Fibroblast of skin of abdomen (primary cell): ENCODE measurements at regions not wholly inside any gene's neighbourhood (a gene's known extent, or its start where the extent isn't known, plus 50 kb on each side); places are given as distances from the start of the nearest gene placed in this dataset.
A peak's percentile ranks its signal among the peaks of the same experiment; 100 is the strongest.
"Not testable (repeated sequence)": the region's sequence is repeated elsewhere in the genome, so short reads cannot be mapped to it uniquely, and the experiment has no call there.

Source experiments
- DNase-seq: peaks from one replicate; pipeline ENCODE4 v3.0.0-alpha.2; 2013

DNA sequence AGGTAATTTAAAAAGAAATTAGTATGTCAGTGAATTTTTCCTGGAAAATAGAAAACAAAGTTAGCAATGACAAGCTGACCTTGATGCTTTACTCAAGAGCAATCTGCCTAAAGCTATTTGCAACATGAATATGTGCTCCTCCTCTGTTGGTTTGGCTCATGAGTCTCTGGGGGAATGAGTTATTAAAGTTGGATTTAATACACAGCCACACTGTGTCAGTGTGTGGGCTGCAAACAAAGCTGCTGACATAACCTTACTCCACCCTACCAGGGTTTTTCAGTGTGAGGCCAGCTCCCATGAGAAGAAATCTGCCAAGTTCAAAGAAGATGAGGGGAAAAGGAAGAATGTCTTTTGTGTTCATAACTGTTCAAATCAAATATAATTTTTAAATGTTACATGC is 280.5 kb downstream of the TLL1 start:
- no peak for DNase-seq

DNA sequence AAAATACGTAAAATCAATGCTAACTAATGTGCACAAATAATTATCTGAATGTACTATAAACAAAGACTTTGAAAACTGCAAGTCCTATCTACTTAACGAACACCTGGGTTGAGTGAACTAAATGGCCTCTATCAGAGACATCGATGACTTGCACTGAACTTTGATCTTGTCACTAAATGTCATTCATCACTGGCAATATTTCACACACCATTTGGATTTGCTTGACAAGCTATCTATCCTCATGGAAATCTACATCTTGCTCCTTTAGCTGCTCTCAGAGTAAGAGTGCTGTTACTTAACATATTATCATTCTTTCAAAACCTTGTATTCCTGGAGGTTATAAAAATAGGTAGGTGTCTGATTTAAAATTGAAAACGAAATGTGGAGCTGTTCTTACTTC is 289.3 kb downstream of the TLL1 start:
- DNase-seq, result no peak

DNA sequence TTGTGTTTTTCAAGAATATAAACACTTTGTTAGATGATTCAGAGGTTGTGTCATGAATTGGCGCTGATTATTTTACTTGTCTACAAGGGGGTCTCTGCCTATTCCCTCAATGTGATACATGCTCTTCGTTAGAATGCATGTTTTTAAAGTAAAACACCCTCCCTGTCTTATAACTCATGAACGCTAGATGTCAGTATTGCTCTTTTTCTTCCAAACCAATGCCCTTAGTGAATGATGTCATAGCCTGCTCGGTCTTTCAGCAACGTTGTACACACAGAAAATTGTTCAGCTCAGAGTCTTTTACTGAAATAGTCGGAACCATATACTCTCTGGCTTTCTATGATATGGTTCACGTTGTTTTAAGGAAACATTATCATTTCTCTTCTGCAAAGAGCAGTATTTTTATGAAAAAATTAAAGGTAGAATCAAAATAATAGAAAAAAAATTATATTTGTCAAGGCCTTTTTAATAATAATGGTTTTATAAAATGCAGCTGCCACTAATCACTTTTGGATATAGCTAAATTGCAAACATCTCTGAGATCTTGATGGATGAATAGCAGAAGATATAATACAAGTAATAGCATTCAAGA is 292.9 kb downstream of the TLL1 start:
- peak; percentile 70 for DNase-seq

DNA sequence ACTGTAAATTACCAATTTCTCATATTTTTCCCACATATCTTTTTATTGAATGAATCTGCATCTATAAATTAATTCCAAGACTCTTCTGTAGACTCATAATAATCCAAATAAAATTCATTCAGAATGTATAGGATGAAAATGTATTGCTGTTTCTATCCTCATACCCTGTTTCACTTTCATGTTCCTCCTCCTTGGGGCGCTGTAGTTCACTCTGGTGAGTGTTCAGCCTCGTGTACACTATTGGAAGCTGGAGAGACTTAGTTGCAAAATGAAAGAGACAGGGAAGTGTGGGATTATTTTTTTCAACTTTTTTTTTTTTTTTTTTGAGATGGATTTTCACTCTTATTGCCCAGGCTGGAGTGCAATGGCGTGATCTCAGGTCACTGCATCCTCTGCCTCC is 296.1 kb downstream of the TLL1 start:
- DNase-seq, result peak; percentile 18

DNA sequence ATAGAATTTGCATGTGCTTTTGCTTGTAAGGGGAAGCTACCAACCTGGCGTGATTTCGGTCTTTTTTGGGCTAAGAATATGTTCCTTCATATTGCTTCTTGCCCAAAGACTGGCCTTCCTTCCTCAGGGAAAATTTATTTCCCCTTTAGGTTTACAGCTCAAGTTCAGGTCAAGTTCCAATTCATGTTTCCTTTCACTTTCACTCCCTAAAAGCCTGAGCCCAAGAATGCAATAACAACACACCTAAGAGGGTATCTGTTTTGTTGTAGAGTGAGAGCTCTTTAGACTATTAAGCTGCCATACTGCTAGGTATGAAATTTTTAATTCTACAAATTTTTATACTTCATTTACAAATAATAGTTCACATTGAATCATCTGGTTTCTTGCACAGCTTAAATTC is 299.6 kb downstream of the TLL1 start:
- no peak for DNase-seq

DNA sequence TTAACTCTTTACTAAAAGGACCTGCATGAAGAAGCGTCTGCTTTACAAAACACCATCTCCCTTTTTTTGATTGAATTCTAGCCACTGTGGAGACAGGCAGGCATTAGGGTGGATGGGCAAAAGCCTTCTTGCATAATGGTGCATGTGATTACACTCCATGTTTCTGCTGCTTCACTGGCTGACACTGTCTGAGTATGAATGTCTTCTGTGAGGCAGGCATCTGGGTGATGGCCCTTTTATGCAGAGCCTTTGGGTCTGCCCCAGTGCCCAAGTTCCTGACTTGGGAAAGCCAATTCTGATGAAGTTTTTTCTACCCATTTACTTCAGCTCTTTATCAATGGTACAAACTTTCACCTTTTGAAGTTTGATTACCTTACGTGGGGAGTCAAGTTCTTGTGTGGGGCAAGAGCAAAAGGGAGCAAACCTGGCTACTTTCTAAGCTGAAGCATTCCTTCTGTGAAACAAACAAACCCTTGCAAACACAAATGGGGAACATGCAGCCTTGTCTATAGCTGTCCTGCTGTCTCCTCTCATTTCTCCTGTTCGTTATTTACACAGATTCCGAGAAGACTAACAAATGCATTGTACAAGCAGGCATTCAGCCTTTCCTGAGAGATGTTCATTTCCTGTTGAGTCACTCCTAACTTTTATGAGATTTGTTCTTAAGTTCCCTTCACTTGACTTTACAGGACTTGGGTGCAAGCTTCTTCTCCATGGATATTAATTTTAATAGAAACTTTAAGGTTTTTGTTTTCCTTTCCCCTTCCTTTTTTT is 301.9 kb downstream of the TLL1 start:
- DNase-seq, result peak; percentile 5

DNA sequence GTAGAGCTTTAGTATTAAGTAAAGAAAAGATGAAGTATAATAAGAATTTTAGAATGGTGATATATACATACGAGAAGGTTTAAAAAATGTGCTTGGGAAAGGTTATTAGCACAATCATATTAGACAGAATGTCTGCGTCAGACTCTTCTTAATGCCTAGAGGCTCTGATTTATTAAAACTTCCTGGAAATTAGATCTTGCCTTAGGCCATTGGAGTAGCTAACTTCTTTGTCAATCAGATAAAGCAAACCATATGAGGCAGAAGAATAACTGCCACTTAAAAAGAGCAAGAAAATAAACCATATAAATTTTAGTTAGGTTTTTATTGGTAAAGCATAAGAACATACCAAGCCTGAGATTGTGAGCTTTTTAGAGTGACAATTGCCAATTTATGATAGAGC is 309.1 kb downstream of the TLL1 start:
- DNase-seq, result no peak

DNA sequence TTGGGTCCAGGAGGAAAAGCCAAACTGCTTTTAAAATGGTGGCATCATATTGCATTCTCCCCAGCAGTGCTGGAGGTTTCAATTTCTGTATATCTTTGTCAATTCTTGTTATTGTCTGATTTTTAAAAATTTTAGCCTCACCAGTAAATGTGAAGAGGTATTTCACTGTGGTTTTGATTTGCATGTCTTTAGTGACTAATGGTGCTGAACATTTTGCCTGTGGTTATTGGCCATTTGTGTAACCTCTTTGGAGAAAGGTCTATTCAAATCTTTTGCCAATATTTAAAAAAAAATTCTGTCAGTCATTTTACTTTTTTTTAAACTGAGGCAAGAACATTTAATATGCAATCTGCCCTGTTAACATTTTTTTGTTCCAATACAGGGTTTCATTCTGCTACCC is 322.1 kb downstream of the TLL1 start:
- DNase-seq, result no peak

DNA sequence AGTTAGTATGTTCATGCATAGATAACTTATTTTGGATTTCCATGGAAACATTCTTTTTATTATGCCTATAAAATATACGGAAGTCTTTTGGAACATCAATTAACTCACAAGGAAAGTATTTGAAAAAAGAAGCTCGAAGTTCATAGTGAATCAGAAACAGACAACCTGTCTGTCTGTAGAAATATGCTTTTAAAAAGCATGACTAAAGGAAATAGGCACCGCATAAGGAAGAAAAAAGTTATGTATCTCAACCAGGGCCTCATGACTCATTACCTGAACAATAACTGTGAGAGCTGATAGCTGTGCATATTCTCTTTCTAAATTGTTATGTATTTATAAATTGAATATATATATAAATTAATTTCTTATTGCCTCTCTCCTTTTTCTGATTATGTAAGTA is 324.1 kb downstream of the TLL1 start:
- no peak for DNase-seq

DNA sequence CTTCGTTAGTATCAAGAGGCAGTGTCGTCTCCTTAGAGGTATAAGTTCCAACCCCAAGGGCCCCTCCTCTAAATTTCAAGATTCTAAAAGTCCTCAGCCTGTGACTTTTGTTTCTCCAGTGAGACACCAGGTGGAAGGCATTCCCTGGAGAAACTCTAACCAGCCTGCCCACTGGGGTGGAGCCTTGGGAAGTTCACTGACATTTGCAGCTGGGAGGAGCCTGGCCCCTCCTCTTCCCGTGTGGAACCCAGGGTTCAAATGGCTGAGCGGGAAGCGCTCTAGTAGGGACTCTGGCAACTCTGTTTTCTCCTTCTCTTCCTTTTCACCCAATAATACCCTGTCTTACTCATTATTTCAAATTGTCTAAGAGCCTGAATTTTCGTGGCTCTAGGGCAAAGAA is 325.0 kb downstream of the TLL1 start:
- DNase-seq, result no peak

DNA sequence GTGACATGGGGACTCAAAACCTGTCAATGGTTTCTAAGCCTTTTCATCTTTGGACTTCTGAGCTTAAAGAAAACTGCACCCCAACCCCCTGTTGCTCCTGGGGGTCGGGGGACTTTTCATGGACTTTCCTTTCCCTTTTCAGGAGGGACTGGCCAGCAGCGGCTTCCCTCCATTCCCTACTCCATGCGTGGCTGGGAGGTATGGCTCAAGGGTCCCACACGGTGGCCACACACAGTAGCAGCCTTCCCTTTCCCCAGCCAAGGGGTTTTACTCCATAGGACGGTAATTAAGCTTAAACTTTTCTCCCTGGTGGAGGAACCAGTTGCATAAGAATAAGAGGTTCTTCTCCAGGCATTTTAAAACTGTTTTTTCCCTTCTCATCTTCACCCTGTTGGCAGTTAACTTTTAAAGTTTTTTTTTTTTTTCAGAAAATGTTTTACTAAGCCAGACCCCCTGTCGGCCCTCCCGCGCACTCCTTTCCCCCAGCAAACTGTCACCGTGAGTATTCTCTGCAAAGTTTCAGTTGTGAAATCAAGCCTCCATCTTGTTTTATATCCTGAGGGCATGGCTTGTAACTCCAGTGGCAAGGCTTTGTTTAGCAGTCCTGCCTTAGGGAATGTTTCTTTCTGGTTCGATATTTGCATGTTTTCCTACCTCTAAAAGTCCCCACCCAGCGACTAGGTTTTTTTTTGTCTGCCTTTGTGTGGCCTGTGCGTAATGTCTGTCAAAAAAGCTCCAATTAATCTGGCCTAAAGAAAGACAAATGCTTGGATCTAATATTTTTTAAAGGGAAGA is 325.7 kb downstream of the TLL1 start:
- DNase-seq, result no peak

DNA sequence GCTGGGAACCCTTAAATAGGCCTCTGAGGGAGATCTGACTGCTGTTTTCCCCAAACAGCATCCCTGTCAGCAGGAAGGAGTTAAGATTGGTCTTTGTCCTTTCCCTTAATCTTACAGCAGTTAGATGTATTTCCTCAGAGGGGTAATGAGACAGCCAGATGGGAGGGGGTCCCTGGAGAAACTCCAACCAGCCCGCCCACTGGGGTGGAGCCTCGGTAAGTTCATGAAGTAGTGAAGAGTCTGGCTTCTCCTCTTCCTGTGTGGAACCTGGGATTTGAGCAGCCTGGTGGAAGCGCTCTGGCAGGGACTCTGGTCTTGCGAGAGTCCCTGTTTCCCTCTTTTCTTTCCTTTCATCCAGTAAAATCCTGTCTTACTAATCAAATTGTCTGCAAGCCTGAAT is 330.0 kb downstream of the TLL1 start:
- DNase-seq, result no peak

DNA sequence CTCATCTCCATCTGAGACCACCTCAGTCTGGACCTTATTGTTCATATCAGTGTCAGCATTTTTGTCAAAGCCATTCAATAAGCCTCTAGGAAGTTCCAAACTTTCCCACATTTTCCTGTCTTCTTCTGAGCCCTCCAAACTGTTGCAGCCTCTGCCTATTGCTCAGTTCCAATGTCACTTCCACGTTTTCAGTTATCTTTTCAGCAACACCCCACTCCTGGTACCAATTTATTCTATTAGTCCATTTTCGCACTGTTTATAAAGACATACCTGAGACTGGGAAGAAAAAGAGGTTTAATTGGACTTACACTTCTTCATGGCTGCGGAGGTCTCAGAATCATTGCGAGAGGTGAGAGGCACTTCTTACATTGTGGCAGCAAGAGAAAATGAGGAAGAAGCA is 339.3 kb downstream of the TLL1 start:
- not testable (repeated sequence) for DNase-seq

DNA sequence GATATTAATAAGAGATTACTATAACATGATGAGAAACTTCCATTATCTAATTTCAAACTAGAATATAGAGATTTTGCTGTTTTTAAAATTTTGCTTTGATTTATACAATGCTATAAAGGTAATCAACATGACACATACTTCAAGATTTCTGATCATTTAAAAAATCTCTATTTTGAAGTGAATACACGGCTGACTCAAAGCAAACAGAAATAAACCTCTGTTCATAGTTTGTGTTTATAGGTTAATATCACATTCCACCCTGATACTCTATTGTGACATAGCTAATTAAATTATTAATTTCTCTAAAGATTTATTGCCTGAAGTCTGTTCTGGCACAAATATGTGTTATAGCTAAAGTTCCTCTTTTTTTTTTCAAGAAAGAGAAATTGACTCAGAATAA is 349.2 kb downstream of the TLL1 start:
- no peak for DNase-seq

DNA sequence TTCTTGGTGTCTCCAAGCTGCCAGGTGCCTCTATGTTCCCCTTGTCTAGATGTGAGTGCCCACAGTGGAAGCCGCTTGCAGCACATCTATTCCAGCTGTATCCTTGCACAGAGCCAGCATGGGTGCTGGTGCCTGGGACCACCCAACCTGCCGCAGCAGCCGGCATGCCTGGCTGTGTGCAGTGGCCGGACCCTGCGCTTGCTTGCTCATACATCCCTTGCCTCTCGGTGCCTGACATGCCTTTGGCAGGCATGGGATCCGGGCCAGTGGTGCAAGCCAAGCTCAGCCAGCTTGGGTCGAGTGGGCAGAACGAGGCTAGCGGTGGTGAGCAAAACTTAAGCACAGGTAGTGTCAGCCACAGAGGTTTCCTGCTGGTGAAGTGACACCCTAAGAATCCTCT is 355.1 kb downstream of the TLL1 start:
- no peak for DNase-seq

DNA sequence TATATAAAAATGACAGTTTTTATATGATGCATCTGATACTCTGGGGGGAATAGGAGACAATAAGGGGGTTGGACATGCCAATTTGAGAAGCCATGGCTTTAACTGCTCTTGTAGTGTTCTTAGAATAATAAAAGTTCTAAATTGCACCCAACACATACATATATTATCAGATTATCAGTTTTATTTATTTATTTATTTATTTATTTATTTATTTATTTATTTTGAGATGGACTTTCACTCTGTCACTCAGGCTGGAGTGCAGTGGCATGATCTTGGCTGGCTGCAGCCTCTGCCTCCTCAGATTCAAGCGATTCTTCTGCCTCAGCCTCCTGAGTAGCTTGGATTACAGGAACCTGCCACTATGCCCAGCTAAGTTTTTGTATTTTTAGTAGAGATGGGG is 356.8 kb downstream of the TLL1 start:
- DNase-seq, result no peak

DNA sequence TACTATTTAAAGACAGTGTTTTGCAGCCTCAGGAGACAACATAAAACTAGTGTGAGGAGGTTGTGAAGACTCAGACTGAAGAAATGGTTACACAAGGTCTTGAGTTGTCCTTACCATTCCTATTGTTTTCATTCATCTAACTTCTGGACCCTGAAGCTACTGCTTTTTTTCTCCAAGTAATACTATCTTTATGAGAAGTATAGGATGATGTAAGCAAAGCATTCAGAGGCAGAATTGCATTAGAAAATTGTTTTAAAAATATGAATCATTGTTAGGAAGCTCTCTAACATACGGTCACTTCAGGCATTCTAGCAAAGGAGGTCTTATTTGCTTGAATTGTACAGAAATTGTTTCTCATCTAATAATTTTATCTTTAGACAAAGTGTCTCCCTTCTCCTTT is 357.8 kb downstream of the TLL1 start:
- no peak for DNase-seq

DNA sequence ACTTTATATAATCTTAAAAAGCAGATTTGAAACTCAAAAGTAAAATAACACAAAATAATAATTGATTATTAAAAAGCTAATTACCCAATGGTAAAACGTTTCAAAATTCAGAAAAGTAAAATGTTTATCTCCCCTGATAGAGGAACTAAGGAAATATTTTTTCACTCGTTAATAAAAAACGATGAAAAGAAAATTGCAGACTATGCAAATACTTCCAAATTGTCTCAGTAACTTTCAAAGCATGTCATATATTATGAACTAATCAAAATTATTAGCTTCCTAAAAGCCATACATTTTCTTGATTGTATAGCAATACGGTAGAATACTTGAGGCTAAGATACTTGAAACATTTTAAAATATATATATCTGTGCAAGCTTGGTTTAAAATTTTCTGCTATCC is 366.3 kb downstream of the TLL1 start:
- DNase-seq, result no peak

DNA sequence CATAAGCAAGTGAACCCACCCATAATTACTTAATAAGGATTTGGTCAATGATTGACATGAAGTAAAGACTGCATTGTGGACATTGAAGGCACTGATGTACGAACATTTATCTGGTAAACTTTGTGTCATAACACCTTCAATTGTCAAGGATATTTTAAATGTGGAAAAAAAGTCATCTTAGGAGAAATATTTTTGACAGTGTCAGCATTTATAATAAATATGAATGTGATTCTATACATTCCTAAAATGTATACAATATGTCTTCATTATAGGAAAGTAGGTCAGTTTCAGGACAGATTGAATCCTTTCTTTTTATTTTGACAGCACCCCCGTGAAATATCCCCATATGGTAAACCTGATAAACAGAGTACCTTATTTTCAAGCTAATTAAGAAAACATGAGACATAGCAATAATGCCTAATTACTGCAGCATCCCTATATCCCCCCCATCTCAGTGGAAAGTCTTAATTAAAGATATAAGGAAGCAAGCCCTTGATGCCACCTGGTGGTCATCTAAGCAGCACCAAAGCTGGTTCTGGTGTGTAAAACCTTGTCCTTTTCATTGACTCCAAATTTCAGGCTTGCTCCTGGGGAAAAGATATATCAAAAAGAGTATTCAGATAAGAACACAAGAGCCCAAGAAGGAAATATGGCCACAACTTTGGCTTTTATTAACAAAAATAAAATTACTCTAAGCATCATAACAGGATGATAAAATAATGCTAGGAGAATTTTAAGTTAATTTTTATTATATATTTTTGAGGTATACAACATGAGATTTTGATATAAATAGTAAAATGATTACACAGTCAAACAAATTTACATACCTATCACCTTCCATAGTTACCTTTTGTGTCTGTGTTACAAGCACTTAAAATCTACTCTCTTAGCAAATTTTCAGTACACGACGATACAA is 379.7 kb downstream of the TLL1 start:
- peak; percentile 4 for DNase-seq

DNA sequence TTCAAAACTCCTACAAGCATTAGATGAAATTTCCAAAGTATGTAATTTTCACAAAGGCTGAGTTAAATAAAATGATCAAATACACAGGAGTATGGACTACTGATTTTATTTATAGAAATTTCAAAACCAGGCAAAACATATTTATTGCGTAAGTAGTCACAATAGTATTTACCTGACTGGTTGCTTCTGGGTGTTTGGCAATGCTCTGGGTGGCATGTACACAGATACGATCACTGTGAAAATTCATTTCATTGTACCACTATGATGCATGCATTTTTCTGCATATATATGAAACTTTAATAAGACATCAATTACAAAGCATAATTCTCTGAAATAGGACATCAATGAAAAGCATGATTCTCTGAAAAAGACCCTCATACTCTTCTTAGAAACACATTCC is 384.2 kb downstream of the TLL1 start:
- no peak for DNase-seq

DNA sequence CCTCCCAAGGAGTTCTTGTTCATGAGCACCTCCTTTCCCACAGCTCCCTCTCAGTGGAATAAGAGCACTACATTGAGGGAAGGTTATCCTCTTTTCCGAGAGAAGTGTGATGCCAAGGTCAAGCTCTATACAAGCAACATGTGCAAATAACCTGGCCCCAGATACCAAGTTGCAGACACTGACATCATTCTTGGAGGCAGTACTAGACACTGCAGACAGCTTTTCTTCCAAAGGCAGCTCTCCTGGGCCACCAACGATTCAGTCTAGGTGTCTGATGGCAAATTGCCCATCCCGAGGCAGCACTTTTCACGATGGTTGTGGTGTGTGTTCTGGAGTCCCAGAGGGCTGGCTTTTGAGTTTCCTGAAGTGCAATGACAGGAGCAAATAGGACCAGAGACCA is 384.9 kb downstream of the TLL1 start:
- no peak for DNase-seq

DNA sequence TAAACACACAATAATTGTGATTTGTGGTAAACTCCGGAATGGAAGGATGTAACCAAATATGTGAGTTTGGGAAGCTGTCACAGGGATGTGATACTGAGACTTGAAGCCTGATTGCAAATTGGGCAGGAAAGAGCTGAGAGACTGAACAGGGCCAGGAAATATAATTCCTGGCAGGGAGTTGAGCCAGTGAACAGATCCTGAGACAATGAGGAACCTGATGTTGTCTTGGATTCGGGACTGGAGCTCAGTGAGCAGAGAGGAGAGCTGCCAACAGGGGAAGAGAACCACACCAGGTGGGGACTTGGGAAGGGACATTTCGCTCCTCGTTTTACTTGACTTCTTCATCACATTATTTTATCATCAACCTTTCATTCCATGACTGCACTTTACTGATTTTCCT is 386.0 kb downstream of the TLL1 start:
- DNase-seq, result no peak
